A673 (cell line): ENCODE measurements at regions not wholly inside any gene's neighbourhood (a gene's known extent, or its start where the extent isn't known, plus 50 kb on each side); places are given as distances from the start of the nearest gene placed in this dataset.

Experiments
- BruUV-seq: library from RNA; stranded (reverse); fragments of 400-500 nt; replicated peaks from 2 replicates; lab custom pipeline; 2021; lab: Mats Ljungman, UMichigan
- CTCF ChIA-PET: fragments of 300-600 bp; sonication (Branson Sonifier 250); formaldehyde crosslinking; loops from one replicate; lab custom pipeline; 2022; ENCODE audit warnings: antibody characterized with exemption; lab: Charles Lee
- POLR2A ChIA-PET: fragments of 300-600 bp; sonication (Branson Sonifier 250); formaldehyde crosslinking; loops from one replicate; lab custom pipeline; 2022; ENCODE audit warnings: antibody characterized with exemption; ENCODE audit not compliant: low non-redundant PET; lab: Charles Lee
- DNase-seq: peaks from one replicate; pipeline ENCODE4 v3.0.0-alpha.2; 2015; ENCODE audit warnings: low spot score
- H3K27ac ChIP-seq: fragments of 200-600 bp; sonication (generic); 2 replicates; pipeline ENCODE4 v1.5.1; 2016; ENCODE audit warnings: mixed run types, low read depth, mild to moderate bottlenecking, mixed read lengths, antibody characterized with exemption, low read length; ENCODE audit not compliant: poor library complexity, severe bottlenecking
- H3K27me3 ChIP-seq: fragments of 200-600 bp; sonication (generic); replicated peaks from 2 replicates; pipeline ENCODE4 v1.6.1; 2017; ENCODE audit warnings: mixed run types, low read depth, mild to moderate bottlenecking, mixed read lengths, antibody characterized with exemption, low read length; ENCODE audit not compliant: insufficient read depth, poor library complexity
- H3K36me3 ChIP-seq: fragments of 200-600 bp; sonication (generic); 2 replicates; pipeline ENCODE4 v1.6.1; 2016; ENCODE audit warnings: mixed run types, mild to moderate bottlenecking, mixed read lengths, antibody characterized with exemption, low read length; ENCODE audit not compliant: insufficient read depth, poor library complexity, severe bottlenecking
- H3K4me1 ChIP-seq: fragments of 200-600 bp; sonication (generic); 2 replicates; pipeline ENCODE4 v1.6.1; 2017; ENCODE audit warnings: mixed run types, mild to moderate bottlenecking, mixed read lengths, antibody characterized with exemption, low read length; ENCODE audit not compliant: insufficient read depth, poor library complexity, severe bottlenecking
- H3K4me3 ChIP-seq: fragments of 200-600 bp; sonication (generic); 2 replicates; pipeline ENCODE4 v1.5.1; 2016; ENCODE audit warnings: low read depth, mixed run types, mild to moderate bottlenecking, mixed read lengths, low read length; ENCODE audit not compliant: poor library complexity, severe bottlenecking
- H3K9me3 ChIP-seq: fragments of 200-600 bp; sonication (generic); 2 replicates; pipeline ENCODE4 v1.6.1; 2016; ENCODE audit warnings: mixed run types, low read depth, mild to moderate bottlenecking, mixed read lengths, antibody characterized with exemption, low read length; ENCODE audit not compliant: poor library complexity, severe bottlenecking
- CTCF ChIP-seq: fragments of 300-800, 200-600 bp; sonication (generic); conservative IDR thresholded peaks from 2 replicates; pipeline ENCODE4 v1.5.1; 2017; ENCODE audit warnings: low read depth, mild to moderate bottlenecking, antibody characterized with exemption, low read length, moderate library complexity, mixed read lengths
- EZH2 ChIP-seq: fragments of 200-600 bp; sonication (generic); IDR thresholded peaks from 2 replicates; pipeline ENCODE4 v1.6.1; 2017; ENCODE audit warnings: borderline replicate concordance, low read depth, mild to moderate bottlenecking, mixed read lengths, antibody characterized with exemption, low read length; ENCODE audit not compliant: poor library complexity, severe bottlenecking
- intact Hi-C: fragments of 100-400 bp; cut with micrococcal nuclease; formaldehyde crosslinking; loops from one replicate; pipeline ENCODE4 v1.10.0; 2022; ENCODE audit not compliant: unreplicated experiment

GRCh38 chr6:37106982-37107491 lies 62.9 kb upstream of the PIM1 start:
- intact Hi-C loops: no loop called here
- H3K27me3 ChIP-seq: no peaks in the 10 kb centered on the region
- no peaks in the 10 kb centered on the region for H3K36me3 ChIP-seq
- no peaks in the 10 kb centered on the region for H3K9me3 ChIP-seq
- DNase-seq: no peak
- no peak overlapping the region for H3K4me3 ChIP-seq
- BruUV-seq: no TSS peak
- no peak overlapping the region for H3K27ac ChIP-seq
- ChIA-PET CTCF (no interaction called here), POLR2A (no interaction called here)
- peaks cover 28% of the 10 kb centered on the region for H3K4me1 ChIP-seq
- TF ChIP-seq EZH2 (no peak), CTCF (no peak)

GRCh38 chr6:37109714-37110499 lies 60.0 kb upstream of the PIM1 start:
- peaks cover 11% of the 10 kb centered on the region for H3K4me1 ChIP-seq
- H3K9me3 ChIP-seq: no peaks in the 10 kb centered on the region
- CTCF ChIA-PET: no interaction called here
- no peak overlapping the region for H3K27ac ChIP-seq
- no peak overlapping the region for H3K4me3 ChIP-seq
- H3K27me3 ChIP-seq: no peaks in the 10 kb centered on the region
- no peak for DNase-seq
- BruUV-seq: no TSS peak
- no peak for TF ChIP-seq CTCF
- no peak for TF ChIP-seq EZH2
- POLR2A ChIA-PET: interaction anchor here (0.6 kb wide), 1 partner anchor 305 kb away, joined by 7 read pairs; no protein-coding TSS in a partner anchor
- intact Hi-C loops: no loop called here
- H3K36me3 ChIP-seq: no peaks in the 10 kb centered on the region

- intact Hi-C loops: no loop called here
- Histone ChIP-seq H3K4me3 (no peak overlapping the region), H3K27ac (no peak overlapping the region), H3K36me3 (no peaks in the 10 kb centered on the region), H3K9me3 (no peaks in the 10 kb centered on the region), H3K27me3 (no peaks in the 10 kb centered on the region), H3K4me1 (peaks cover 11% of the 10 kb centered on the region)
- CTCF ChIA-PET: no interaction called here
- no peak for DNase-seq
- no peak for TF ChIP-seq CTCF
- TF ChIP-seq EZH2: no peak
- BruUV-seq: no TSS peak
- POLR2A ChIA-PET: interaction anchor here (0.5 kb wide), 1 partner anchor 1125 kb away, joined by 7 read pairs; no protein-coding TSS in a partner anchor
Observed at GRCh38 chr6:37110500-37111461, 59.2 kb upstream of the PIM1 start.
